IMR-90 (cell line): ENCODE measurements at regions not wholly inside any gene's neighbourhood (a gene's known extent, or its start where the extent isn't known, plus 50 kb on each side); places are given as distances from the start of the nearest gene placed in this dataset.

Experiments used
- ATAC-seq: fragments of 200-7000 bp; cut with Tn5 transposase; 2 replicates; pipeline ENCODE4 v1.9.1; 2020; ENCODE audit warnings: low read depth, mild to moderate bottlenecking, moderate library complexity
- BruUV-seq: library from RNA; stranded (reverse); fragments of 400-500 nt; replicated peaks from 2 replicates; lab custom pipeline; 2021; lab: Mats Ljungman, UMichigan
- CTCF ChIA-PET: fragments of 300-600 bp; formaldehyde crosslinking; extraction: SDS; loops from one replicate; lab custom pipeline; 2021; ENCODE audit warnings: antibody characterized with exemption; lab: Yijun Ruan, JAX
- POLR2A ChIA-PET: fragments of 300-600 bp; sonication (Branson Sonifier 250); formaldehyde crosslinking; loops from one replicate; lab custom pipeline; 2022; ENCODE audit warnings: antibody characterized with exemption; ENCODE audit not compliant: unreplicated experiment; lab: Charles Lee
- DNase-seq: peaks from one replicate; pipeline ENCODE4 v3.0.0; 2013
- H2AFZ ChIP-seq: replicated peaks from 2 replicates; pipeline ENCODE3; 2013; ENCODE audit warnings: low read length, mild to moderate bottlenecking; ENCODE audit not compliant: poor library complexity
- H2AK5ac ChIP-seq: 2 replicates; pipeline ENCODE4 v1.6.1; 2013; ENCODE audit warnings: low read depth, low read length, inconsistent platforms
- H2AK9ac ChIP-seq: replicated peaks from 2 replicates; pipeline ENCODE3; 2013; ENCODE audit warnings: mild to moderate bottlenecking, low read depth, low read length, moderate library complexity; ENCODE audit not compliant: poor library complexity
- H2BK120ac ChIP-seq: 2 replicates; pipeline ENCODE4 v1.6.1; 2013; ENCODE audit warnings: low read depth, low read length, inconsistent platforms
- H2BK15ac ChIP-seq: 3 replicates; pipeline ENCODE4 v1.6.1; 2013; ENCODE audit warnings: low read depth, low read length, inconsistent platforms
- H2BK20ac ChIP-seq: 2 replicates; pipeline ENCODE4 v1.6.1; 2013; ENCODE audit warnings: low read depth, mild to moderate bottlenecking, inconsistent platforms, low read length, moderate library complexity
- H2BK5ac ChIP-seq: 2 replicates; pipeline ENCODE4 v1.6.1; 2013; ENCODE audit warnings: mild to moderate bottlenecking, low read depth, low read length, inconsistent platforms; ENCODE audit not compliant: poor library complexity, severe bottlenecking
- H3K14ac ChIP-seq: replicated peaks from 2 replicates; pipeline ENCODE4 v1.6.1; 2013; ENCODE audit warnings: low read depth, low read length, inconsistent platforms
- H3K18ac ChIP-seq: 2 replicates; pipeline ENCODE4 v1.6.1; 2013; ENCODE audit warnings: low read depth, low read length, control low read depth
- H3K23ac ChIP-seq: 2 replicates; pipeline ENCODE4 v1.6.1; 2013; ENCODE audit warnings: low read depth, low read length, inconsistent platforms
- H3K27ac ChIP-seq: 2 replicates; pipeline ENCODE4 v1.5.1; 2013; ENCODE audit warnings: mild to moderate bottlenecking, control low read depth, low read length; ENCODE audit not compliant: insufficient read depth
- H3K27me3 ChIP-seq: 2 replicates; pipeline ENCODE4 v1.6.1; 2013; ENCODE audit warnings: low read length; ENCODE audit not compliant: control insufficient read depth, insufficient read depth
- H3K36me3 ChIP-seq: 2 replicates; pipeline ENCODE4 v1.6.1; 2013; ENCODE audit warnings: low read length, mixed read lengths; ENCODE audit not compliant: control insufficient read depth, insufficient read depth
- H3K4ac ChIP-seq: 2 replicates; pipeline ENCODE4 v1.6.1; 2013; ENCODE audit warnings: low read depth, low read length, inconsistent platforms
- H3K4me1 ChIP-seq: 2 replicates; pipeline ENCODE4 v1.6.1; 2013; ENCODE audit warnings: low read length, mixed read lengths; ENCODE audit not compliant: control insufficient read depth, insufficient read depth
- H3K4me2 ChIP-seq: 2 replicates; pipeline ENCODE4 v1.6.1; 2013; ENCODE audit warnings: low read depth, mild to moderate bottlenecking, control low read depth, low read length, moderate library complexity
- H3K4me3 ChIP-seq: 2 replicates; pipeline ENCODE4 v1.5.1; 2013; ENCODE audit warnings: low read depth, mild to moderate bottlenecking, control low read depth, low read length, moderate library complexity; ENCODE audit not compliant: insufficient read depth
- H3K56ac ChIP-seq: 2 replicates; pipeline ENCODE4 v1.6.1; 2013; ENCODE audit warnings: low read length, inconsistent platforms; ENCODE audit not compliant: insufficient read depth; ENCODE audit errors: extremely low read depth
- H3K79me1 ChIP-seq, 2 experiments: 2 replicates each; pipeline ENCODE4 v1.6.1; 2013; ENCODE audit warnings: low read length in 2 of 2, inconsistent platforms in 1 of 2, low read depth in 1 of 2
- H3K9ac ChIP-seq: 2 replicates; pipeline ENCODE4 v1.6.1; 2013; ENCODE audit warnings: low read depth, low read length, control low read depth
- H3K9me1 ChIP-seq: 2 replicates; pipeline ENCODE4 v1.6.1; 2013; ENCODE audit warnings: low read length, inconsistent platforms; ENCODE audit not compliant: insufficient read depth
- H3K9me3 ChIP-seq: 2 replicates; pipeline ENCODE4 v1.6.1; 2013; ENCODE audit warnings: low read length; ENCODE audit not compliant: control insufficient read depth, insufficient read depth
- H4K20me1 ChIP-seq: 2 replicates; pipeline ENCODE4 v1.6.1; 2013; ENCODE audit warnings: low read length, inconsistent platforms; ENCODE audit not compliant: insufficient read depth
- H4K5ac ChIP-seq: 2 replicates; pipeline ENCODE4 v1.6.1; 2013; ENCODE audit warnings: mild to moderate bottlenecking, low read depth, low read length, control low read depth
- H4K8ac ChIP-seq, 2 experiments: 2 replicates each; pipeline ENCODE4 v1.6.1; 2013; ENCODE audit warnings: low read depth in 2 of 2, low read length in 2 of 2, control low read depth in 1 of 2, inconsistent platforms in 1 of 2
- H4K91ac ChIP-seq: 2 replicates; pipeline ENCODE4 v1.6.1; 2013; ENCODE audit warnings: low read depth, low read length, inconsistent platforms; ENCODE audit not compliant: insufficient read depth
- BHLHE40 ChIP-seq: fragments of 150-350 bp; IDR thresholded peaks from 2 replicates; pipeline ENCODE4 v1.6.1; 2016; ENCODE audit warnings: mild to moderate bottlenecking, low read depth, low read length
- CEBPB ChIP-seq: IDR thresholded peaks from 2 replicates; pipeline ENCODE4 v1.6.1; 2012; ENCODE audit warnings: low read depth, low read length, improper control_type of control experiment
- CHD1 ChIP-seq: IDR thresholded peaks from 2 replicates; pipeline ENCODE4 v1.6.1; 2012; ENCODE audit warnings: low read depth, low read length, improper control_type of control experiment
- CTCF ChIP-seq: conservative IDR thresholded peaks from 2 replicates; pipeline ENCODE4 v1.5.1; 2012; ENCODE audit warnings: mild to moderate bottlenecking, low read depth, low read length, improper control_type of control experiment
- FOS ChIP-seq: fragments of 150-350 bp; IDR thresholded peaks from 2 replicates; pipeline ENCODE4 v1.6.1; 2016; ENCODE audit warnings: low read depth, low read length
- MAFK ChIP-seq: IDR thresholded peaks from 2 replicates; pipeline ENCODE4 v1.6.1; 2012; ENCODE audit warnings: low read depth, low read length, improper control_type of control experiment
- MAZ ChIP-seq: IDR thresholded peaks from 2 replicates; pipeline ENCODE4 v1.6.1; 2012; ENCODE audit warnings: low read depth, mild to moderate bottlenecking, low read length, improper control_type of control experiment, moderate library complexity, borderline replicate concordance
- MXI1 ChIP-seq: IDR thresholded peaks from 2 replicates; pipeline ENCODE4 v1.6.1; 2012; ENCODE audit warnings: low read depth, mild to moderate bottlenecking, low read length, moderate library complexity, borderline replicate concordance
- NFE2L2 ChIP-seq: fragments of 150-350 bp; IDR thresholded peaks from 2 replicates; pipeline ENCODE4 v1.6.1; 2016; ENCODE audit warnings: low read depth, mild to moderate bottlenecking, low read length
- POLR2A ChIP-seq: IDR thresholded peaks from 2 replicates; pipeline ENCODE4 v1.6.1; 2012; ENCODE audit warnings: mild to moderate bottlenecking, low read depth, low read length
- RAD21 ChIP-seq: IDR thresholded peaks from 2 replicates; pipeline ENCODE4 v1.6.1; 2012; ENCODE audit warnings: low read length, improper control_type of control experiment
- RCOR1 ChIP-seq: IDR thresholded peaks from 2 replicates; pipeline ENCODE4 v1.6.1; 2012; ENCODE audit warnings: mild to moderate bottlenecking, low read length, improper control_type of control experiment; ENCODE audit not compliant: insufficient replicate concordance
- RFX5 ChIP-seq: IDR thresholded peaks from 2 replicates; pipeline ENCODE4 v1.8.0; 2012; ENCODE audit warnings: low read depth, mild to moderate bottlenecking, low read length, moderate library complexity
- SMC3 ChIP-seq: fragments of 150-350 bp; IDR thresholded peaks from 2 replicates; pipeline ENCODE4 v1.6.1; 2016; ENCODE audit warnings: low read depth, mild to moderate bottlenecking, antibody characterized with exemption, low read length, moderate library complexity
- WGBS, 2 experiments: methylation state at CpG; one replicate each; pipeline versions ENCODE4 v1.1.5 to v1.1.7; 2013; ENCODE audit warnings: missing lambda C conversion rate in 2 of 2; ENCODE audit not compliant: insufficient read length in 1 of 2; ENCODE audit errors: extremely low coverage in 2 of 2; 5-methylcytosine and 5-hydroxymethylcytosine counted together
- dilution Hi-C: fragments of 300-500 bp; cut with HindIII; formaldehyde crosslinking; loops from one replicate; pipeline ENCODE4 v1.14.3; 2018; ENCODE audit warnings: low sequenced_read_pairs; ENCODE audit not compliant: unreplicated experiment
- in situ Hi-C: fragments of 300-500 bp; cut with MboI; formaldehyde crosslinking; loops from 3 replicates; pipeline ENCODE4 v1.14.3; 2019; ENCODE audit warnings: low sequenced_read_pairs, inconsistent platforms, mixed read lengths
- intact Hi-C: fragments of 100-400 bp; cut with micrococcal nuclease; formaldehyde crosslinking; loops from 2 replicates; pipeline ENCODE4 v1.10.0; 2022
- TF ChIP-seq, protein P1 (sequence below): fragments of 150-350 bp; IDR thresholded peaks from 2 replicates; pipeline ENCODE4 v1.6.1; 2016; ENCODE audit warnings: low read depth, mild to moderate bottlenecking, low read length, moderate library complexity, borderline replicate concordance
- TF ChIP-seq, protein P2 (sequence below): fragments of 150-350 bp; IDR thresholded peaks from 2 replicates; pipeline ENCODE4 v1.6.1; 2017; ENCODE audit warnings: mild to moderate bottlenecking, antibody characterized with exemption, low read length, low read depth

- DNase-seq (no peak), ATAC-seq (no peak)
- no peaks in the 10 kb centered on the region for H3K9me1 ChIP-seq
- H3K4me3 ChIP-seq = no peak overlapping the region
- intact Hi-C loops (no loop called here), in situ Hi-C loops (no loop called here), dilution Hi-C loops (no loop called here)
- no peak overlapping the region for H2BK5ac ChIP-seq
- peaks cover 9% of the 10 kb centered on the region for H3K9me3 ChIP-seq
- H3K79me1 ChIP-seq = no peaks in the 10 kb centered on the region
- H2AFZ ChIP-seq = no peak overlapping the region
- no peak overlapping the region for H3K23ac ChIP-seq
- no peak overlapping the region for H2BK15ac ChIP-seq
- no peak overlapping the region for H2BK20ac ChIP-seq
- H3K14ac ChIP-seq = no peak overlapping the region
- no peak overlapping the region for H3K56ac ChIP-seq
- no peaks in the 10 kb centered on the region for H3K36me3 ChIP-seq
- ChIA-PET POLR2A (no interaction called here), CTCF (no interaction called here)
- no CpG with 5 or more reads among the region's 1 CpG for WGBS, 2 experiments
- H4K5ac ChIP-seq = no peak overlapping the region
- H3K4me2 ChIP-seq = no peak overlapping the region
- H4K20me1 ChIP-seq = no peaks in the 10 kb centered on the region
- H2AK5ac ChIP-seq = no peak overlapping the region
- H3K27me3 ChIP-seq = no peaks in the 10 kb centered on the region; the same call in 1 of the 2 replicates
- H4K8ac ChIP-seq = no peak overlapping the region
- no peak overlapping the region for H2BK120ac ChIP-seq
- H3K9ac ChIP-seq = no peak overlapping the region
- no peaks in the 10 kb centered on the region for H3K4me1 ChIP-seq
- no peak overlapping the region for H4K91ac ChIP-seq
- TF ChIP-seq CHD1 (no peak), RFX5 (no peak), SMC3 (no peak), MXI1 (no peak), MAFK (no peak), CEBPB (no peak), RCOR1 (no peak), BHLHE40 (no peak), NFE2L2 (no peak), CTCF (no peak), RAD21 (no peak), MAZ (no peak), POLR2A (no peak), FOS (no peak)
- TF ChIP-seq, protein P1, sequence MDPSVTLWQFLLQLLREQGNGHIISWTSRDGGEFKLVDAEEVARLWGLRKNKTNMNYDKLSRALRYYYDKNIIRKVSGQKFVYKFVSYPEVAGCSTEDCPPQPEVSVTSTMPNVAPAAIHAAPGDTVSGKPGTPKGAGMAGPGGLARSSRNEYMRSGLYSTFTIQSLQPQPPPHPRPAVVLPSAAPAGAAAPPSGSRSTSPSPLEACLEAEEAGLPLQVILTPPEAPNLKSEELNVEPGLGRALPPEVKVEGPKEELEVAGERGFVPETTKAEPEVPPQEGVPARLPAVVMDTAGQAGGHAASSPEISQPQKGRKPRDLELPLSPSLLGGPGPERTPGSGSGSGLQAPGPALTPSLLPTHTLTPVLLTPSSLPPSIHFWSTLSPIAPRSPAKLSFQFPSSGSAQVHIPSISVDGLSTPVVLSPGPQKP = no peak
- TF ChIP-seq, protein P2, sequence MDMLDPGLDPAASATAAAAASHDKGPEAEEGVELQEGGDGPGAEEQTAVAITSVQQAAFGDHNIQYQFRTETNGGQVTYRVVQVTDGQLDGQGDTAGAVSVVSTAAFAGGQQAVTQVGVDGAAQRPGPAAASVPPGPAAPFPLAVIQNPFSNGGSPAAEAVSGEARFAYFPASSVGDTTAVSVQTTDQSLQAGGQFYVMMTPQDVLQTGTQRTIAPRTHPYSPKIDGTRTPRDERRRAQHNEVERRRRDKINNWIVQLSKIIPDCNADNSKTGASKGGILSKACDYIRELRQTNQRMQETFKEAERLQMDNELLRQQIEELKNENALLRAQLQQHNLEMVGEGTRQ = no peak
- no peak overlapping the region for H3K18ac ChIP-seq
- no peak overlapping the region for H3K4ac ChIP-seq
- no TSS peak for BruUV-seq
- no peak overlapping the region for H3K27ac ChIP-seq
- no peak overlapping the region for H2AK9ac ChIP-seq
Observed at GRCh38 chr19:13684021-13684420, 80.3 kb upstream of the MRI1 start.
